Endothelial cell of hepatic sinusoid (primary cell): ENCODE measurements at regions not wholly inside any gene's neighbourhood (a gene's known extent, or its start where the extent isn't known, plus 50 kb on each side); places are given as distances from the start of the nearest gene placed in this dataset.

Experiments used
- in situ Hi-C: cut with HindIII; loops from 2 replicates; pipeline ENCODE4 v1.10.0; 2017; ENCODE audit warnings: low sequenced_read_pairs

DNA sequence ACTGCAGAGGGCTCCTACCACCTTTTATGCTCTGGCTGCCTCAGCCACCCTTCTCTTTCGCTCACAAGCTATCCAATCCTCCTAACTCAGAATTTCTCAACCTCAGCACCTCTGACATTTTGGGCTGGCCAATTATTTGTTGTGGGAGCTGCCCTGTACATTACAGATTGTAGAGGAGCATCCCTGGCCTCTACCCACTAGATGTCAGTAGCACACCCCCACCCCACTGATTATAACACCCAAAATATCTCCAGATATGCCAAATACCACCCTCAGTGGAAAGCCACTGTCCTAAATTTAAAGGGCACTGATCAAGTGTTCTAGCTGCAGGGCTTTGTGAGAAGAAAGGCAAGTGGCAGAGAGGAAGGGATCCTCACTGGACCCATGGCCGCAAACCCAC is 443.1 kb downstream of the SOX6 start:
- in situ Hi-C loops = no loop called here
